KMS-11 (cell line): ENCODE measurements at regions not wholly inside any gene's neighbourhood (a gene's known extent, or its start where the extent isn't known, plus 50 kb on each side); places are given as distances from the start of the nearest gene placed in this dataset.

Experiments
- H2AFZ ChIP-seq: fragments of 200-600 bp; sonication (generic); 2 replicates; pipeline ENCODE4 v1.6.1; 2016; ENCODE audit warnings: antibody characterized with exemption, mixed run types, low read depth
- H3K27ac ChIP-seq: fragments of 200-600 bp; sonication (generic); 2 replicates; pipeline ENCODE4 v1.6.1; 2016; ENCODE audit warnings: mild to moderate bottlenecking, mixed run types
- H3K27me3 ChIP-seq: fragments of 200-600 bp; sonication (generic); 2 replicates; pipeline ENCODE4 v1.6.1; 2017; ENCODE audit warnings: mild to moderate bottlenecking, low read depth, mixed run types, moderate library complexity; ENCODE audit not compliant: insufficient read depth
- H3K36me3 ChIP-seq: fragments of 200-600 bp; sonication (generic); 2 replicates; pipeline ENCODE4 v1.6.1; 2017; ENCODE audit warnings: mild to moderate bottlenecking, mixed run types; ENCODE audit not compliant: insufficient read depth
- H3K4me1 ChIP-seq: fragments of 200-600 bp; sonication (generic); 2 replicates; pipeline ENCODE4 v1.6.1; 2016; ENCODE audit warnings: mild to moderate bottlenecking, low read depth, mixed run types; ENCODE audit not compliant: poor library complexity, severe bottlenecking
- H3K4me2 ChIP-seq: fragments of 200-600 bp; sonication (generic); 2 replicates; pipeline ENCODE4 v1.7.0; 2016; ENCODE audit warnings: mild to moderate bottlenecking, mixed run types
- H3K4me3 ChIP-seq: fragments of 200-600 bp; sonication (generic); IDR thresholded peaks from 2 replicates; pipeline ENCODE4 v1.6.1; 2017; ENCODE audit warnings: low read depth, low read length, mixed read lengths; ENCODE audit not compliant: insufficient read depth
- H3K79me2 ChIP-seq: fragments of 200-600 bp; sonication (generic); 2 replicates; pipeline ENCODE4 v1.6.1; 2016; ENCODE audit warnings: low read depth, mixed run types; ENCODE audit not compliant: insufficient read depth
- H3K9ac ChIP-seq: fragments of 200-600 bp; sonication (generic); 2 replicates; pipeline ENCODE4 v1.6.1; 2016; ENCODE audit warnings: mild to moderate bottlenecking, mixed run types
- H4K20me1 ChIP-seq: fragments of 200-600 bp; sonication (generic); 2 replicates; pipeline ENCODE4 v1.6.1; 2016; ENCODE audit warnings: mild to moderate bottlenecking, mixed run types; ENCODE audit not compliant: insufficient read depth
- TF ChIP-seq, protein P1 (sequence below): fragments of 200-600 bp; sonication (generic); conservative IDR thresholded peaks from 2 replicates; pipeline ENCODE4 v1.6.1; 2017; ENCODE audit warnings: low read depth, mild to moderate bottlenecking, antibody characterized with exemption, low read length, moderate library complexity, mixed read lengths

DNA sequence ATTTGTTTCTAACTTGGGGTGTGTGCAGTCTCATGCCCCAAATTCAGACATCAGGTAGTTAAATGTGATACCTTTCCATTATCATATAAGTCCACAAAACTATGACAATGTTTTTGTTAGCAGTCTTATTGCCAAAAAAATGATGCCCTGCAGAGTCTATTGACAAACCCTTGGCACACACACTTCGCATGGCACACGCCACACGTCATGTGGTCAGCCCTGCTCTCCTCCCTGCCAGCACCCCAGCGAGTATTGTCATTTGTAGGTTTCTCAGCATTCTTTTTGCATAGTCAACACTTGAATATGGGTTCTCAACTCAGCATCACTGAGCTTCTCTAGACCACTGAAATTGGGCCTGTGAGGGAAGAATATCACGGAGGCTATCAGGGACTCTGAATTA lies 356.0 kb downstream of the INHBA start:
- TF ChIP-seq, protein P1, sequence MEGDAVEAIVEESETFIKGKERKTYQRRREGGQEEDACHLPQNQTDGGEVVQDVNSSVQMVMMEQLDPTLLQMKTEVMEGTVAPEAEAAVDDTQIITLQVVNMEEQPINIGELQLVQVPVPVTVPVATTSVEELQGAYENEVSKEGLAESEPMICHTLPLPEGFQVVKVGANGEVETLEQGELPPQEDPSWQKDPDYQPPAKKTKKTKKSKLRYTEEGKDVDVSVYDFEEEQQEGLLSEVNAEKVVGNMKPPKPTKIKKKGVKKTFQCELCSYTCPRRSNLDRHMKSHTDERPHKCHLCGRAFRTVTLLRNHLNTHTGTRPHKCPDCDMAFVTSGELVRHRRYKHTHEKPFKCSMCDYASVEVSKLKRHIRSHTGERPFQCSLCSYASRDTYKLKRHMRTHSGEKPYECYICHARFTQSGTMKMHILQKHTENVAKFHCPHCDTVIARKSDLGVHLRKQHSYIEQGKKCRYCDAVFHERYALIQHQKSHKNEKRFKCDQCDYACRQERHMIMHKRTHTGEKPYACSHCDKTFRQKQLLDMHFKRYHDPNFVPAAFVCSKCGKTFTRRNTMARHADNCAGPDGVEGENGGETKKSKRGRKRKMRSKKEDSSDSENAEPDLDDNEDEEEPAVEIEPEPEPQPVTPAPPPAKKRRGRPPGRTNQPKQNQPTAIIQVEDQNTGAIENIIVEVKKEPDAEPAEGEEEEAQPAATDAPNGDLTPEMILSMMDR, result no peak
- H3K27ac ChIP-seq, result no peak overlapping the region
- H3K27me3 ChIP-seq, result no peaks in the 10 kb centered on the region
- H3K9ac ChIP-seq, result no peak overlapping the region
- no peak overlapping the region for H3K4me2 ChIP-seq
- no peak overlapping the region for H2AFZ ChIP-seq
- no peaks in the 10 kb centered on the region for H3K4me1 ChIP-seq
- H3K4me3 ChIP-seq, result no peak overlapping the region
- no peaks in the 10 kb centered on the region for H3K79me2 ChIP-seq
- H4K20me1 ChIP-seq, result no peaks in the 10 kb centered on the region
- H3K36me3 ChIP-seq, result no peaks in the 10 kb centered on the region

DNA sequence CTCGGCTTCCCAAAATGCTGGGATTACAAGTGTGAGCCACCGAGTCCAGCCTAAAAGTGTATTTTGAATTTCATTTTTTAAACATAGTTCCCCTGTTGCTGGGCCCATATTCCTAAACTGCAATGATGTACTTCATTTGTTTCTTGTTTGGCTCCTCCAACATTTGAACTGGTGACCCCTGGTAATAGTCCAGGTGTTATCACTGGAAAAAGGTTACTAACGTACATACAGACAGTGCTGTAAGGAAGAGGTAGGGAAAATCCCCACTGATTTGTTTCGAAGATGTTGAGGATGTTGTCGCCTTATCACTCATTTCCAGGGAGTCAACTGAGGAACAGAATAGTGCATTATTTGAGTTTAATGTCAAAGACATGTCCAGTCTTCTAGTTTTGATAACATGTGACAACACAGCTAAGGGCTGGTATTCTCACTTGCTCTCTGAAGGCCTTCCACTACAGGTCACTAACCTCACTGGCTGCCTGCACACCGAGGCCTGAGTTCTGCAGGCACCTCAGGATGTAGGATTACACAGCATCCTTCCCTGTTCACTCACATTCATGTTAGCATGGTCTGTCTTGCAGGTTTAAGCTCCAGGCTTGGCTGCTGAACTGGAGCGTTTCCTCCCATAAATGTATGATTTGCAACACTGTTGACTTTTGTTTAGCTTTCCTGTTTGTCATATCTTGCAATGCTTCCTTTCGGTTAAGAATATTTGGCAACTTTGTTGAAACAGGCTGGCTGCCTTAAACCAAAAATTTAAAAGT lies 362.8 kb downstream of the INHBA start:
- TF ChIP-seq, protein P1, result no peak
- no peak overlapping the region for H2AFZ ChIP-seq

DNA sequence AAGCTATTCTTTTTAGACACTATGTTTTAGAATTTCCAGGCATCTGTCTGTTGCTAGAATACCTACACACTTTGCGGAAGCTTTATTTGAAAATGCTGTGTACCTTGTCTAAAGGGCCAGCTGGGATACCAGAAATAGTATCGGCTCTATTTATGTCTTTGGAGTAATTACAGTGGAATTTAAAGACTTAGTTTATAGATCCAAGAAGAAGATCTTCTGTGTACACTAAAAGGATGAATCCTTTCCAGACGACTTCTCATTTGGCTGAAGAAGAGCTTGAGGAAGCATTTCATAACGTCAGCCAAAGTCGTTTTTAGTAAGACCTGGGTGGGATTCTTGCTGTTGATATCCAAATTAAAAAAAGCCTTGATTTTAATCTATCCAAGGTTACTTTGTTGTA lies 365.9 kb downstream of the INHBA start:
- TF ChIP-seq, protein P1, result no peak
- Histone ChIP-seq H3K36me3 (no peaks in the 10 kb centered on the region), H2AFZ (no peak overlapping the region), H3K4me1 (no peaks in the 10 kb centered on the region), H3K9ac (no peak overlapping the region), H3K27me3 (no peaks in the 10 kb centered on the region), H4K20me1 (no peaks in the 10 kb centered on the region), H3K4me3 (no peak overlapping the region), H3K27ac (no peak overlapping the region), H3K79me2 (no peaks in the 10 kb centered on the region), H3K4me2 (no peak overlapping the region)

More for the DNA sequence above, 362.8 kb downstream of the INHBA start:
- Histone ChIP-seq H3K27ac (no peak overlapping the region), H3K36me3 (no peaks in the 10 kb centered on the region), H3K27me3 (no peaks in the 10 kb centered on the region), H3K4me2 (no peak overlapping the region), H3K4me3 (no peak overlapping the region), H4K20me1 (no peaks in the 10 kb centered on the region), H3K9ac (no peak overlapping the region), H3K79me2 (no peaks in the 10 kb centered on the region), H3K4me1 (no peaks in the 10 kb centered on the region)

DNA sequence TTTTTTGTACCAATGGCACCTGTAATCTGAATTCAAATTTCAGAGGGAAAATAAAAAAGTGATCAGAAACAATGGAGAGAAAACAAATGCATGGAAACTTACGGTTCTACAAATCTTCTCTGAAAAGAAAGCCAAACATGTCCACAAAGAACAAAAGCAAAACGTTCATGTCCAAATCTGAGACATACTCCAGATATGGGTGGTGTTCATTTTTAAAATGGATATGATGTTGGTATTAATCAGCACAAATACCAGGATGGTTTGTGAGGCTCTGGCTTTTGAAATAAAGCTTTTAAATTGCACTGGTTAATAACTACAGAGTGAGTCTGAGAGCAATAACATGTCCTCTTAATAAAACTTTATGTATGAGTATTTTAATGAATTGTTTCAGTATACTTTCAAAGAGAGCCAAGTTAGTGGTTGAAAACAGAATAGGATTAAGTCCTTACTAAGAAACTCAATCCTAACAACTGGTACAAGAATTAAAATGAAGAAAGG lies 366.4 kb downstream of the INHBA start:
- Histone ChIP-seq H4K20me1 (no peaks in the 10 kb centered on the region), H3K27ac (no peak overlapping the region), H3K9ac (no peak overlapping the region), H3K36me3 (no peaks in the 10 kb centered on the region), H3K27me3 (no peaks in the 10 kb centered on the region), H3K4me1 (no peaks in the 10 kb centered on the region), H3K4me2 (no peak overlapping the region), H3K79me2 (no peaks in the 10 kb centered on the region), H3K4me3 (no peak overlapping the region), H2AFZ (no peak overlapping the region)
- TF ChIP-seq, protein P1, result no peak
